Stimulated activated naive CD8-positive, alpha-beta T cell treated with anti-CD3 and anti-CD28 coated beads, Interleukin-15, amount 100 ng/mL, for 72 hours (primary cell): ENCODE measurements at regions not wholly inside any gene's neighbourhood (a gene's known extent, or its start where the extent isn't known, plus 50 kb on each side); places are given as distances from the start of the nearest gene placed in this dataset.

Source experiments
- ATAC-seq: fragments of 150-1000 bp; cut with Tn5 transposase; 2 replicates; pipeline ENCODE4 v1.10.0; 2021; ENCODE audit warnings: mild to moderate bottlenecking, moderate library complexity
- DNase-seq, 2 donors: peaks; one replicate each; pipeline ENCODE4 v3.0.0; 2021 to 2022
- H3K27ac Mint-ChIP-seq, 2 donors: one replicate each; pipeline ENCODE4 v1.8.0; 2022; ENCODE audit warnings: mild to moderate bottlenecking in 2 of 2, mixed read lengths in 2 of 2, moderate library complexity in 2 of 2
- H3K27me3 Mint-ChIP-seq: one replicate; pipeline ENCODE4 v1.8.0; 2022; ENCODE audit warnings: mixed read lengths
- H3K4me1 Mint-ChIP-seq: one replicate; pipeline ENCODE4 v1.8.0; 2022; ENCODE audit warnings: mild to moderate bottlenecking, mixed read lengths
- H3K4me3 Mint-ChIP-seq, 2 donors: one replicate each; pipeline ENCODE4 v1.8.0; 2022; ENCODE audit warnings: mild to moderate bottlenecking in 2 of 2, mixed read lengths in 2 of 2, moderate library complexity in 1 of 2
- H3K9me3 Mint-ChIP-seq, 2 donors: one replicate each; pipeline ENCODE4 v1.8.0; 2022; ENCODE audit warnings: mixed read lengths in 2 of 2

- Mint-ChIP-seq H3K4me1 (peaks cover 15% of the 10 kb centered on the region), H3K27ac (no peak overlapping the region), H3K27me3 (peaks cover 15% of the 10 kb centered on the region), H3K4me3 (no peak overlapping the region), H3K9me3 (peaks cover 0 to 3% of the 10 kb centered on the region in 2 donors)
- no peak for DNase-seq
- ATAC-seq = no peak
Observed at GRCh38 chr6:139577763-139578604, 203.5 kb upstream of the CITED2 start.

GRCh38 chr6:139577124-139577762 lies 202.8 kb upstream of the CITED2 start:
- Mint-ChIP-seq H3K4me3 (no peak overlapping the region), H3K27me3 (peaks cover 8% of the 10 kb centered on the region), H3K9me3 (peaks cover 0 to 3% of the 10 kb centered on the region in 2 donors), H3K4me1 (peaks cover 15% of the 10 kb centered on the region), H3K27ac (no peak overlapping the region)
- DNase-seq (no peak), ATAC-seq (no peak)

DNA sequence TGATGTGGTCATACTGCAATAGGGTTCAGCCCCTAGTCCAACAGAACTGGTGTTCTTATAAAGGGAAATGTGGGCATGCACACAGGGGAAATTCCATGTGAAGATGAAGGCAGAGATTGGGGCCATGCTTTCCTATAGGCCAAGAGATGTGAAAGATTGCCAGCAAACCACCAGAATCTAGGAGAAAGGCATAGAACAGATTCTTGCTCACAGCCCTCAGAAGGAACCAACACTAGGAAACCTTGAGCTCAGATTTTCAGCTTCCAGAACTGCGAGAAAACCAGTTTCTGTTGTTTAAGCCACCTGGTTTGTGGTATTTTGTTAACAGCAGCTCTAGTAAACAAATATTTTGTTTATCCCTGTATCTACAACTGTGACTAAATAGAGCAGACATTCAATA lies 197.6 kb upstream of the CITED2 start:
- H3K27me3 Mint-ChIP-seq = no peaks in the 10 kb centered on the region
- no peaks in the 10 kb centered on the region for H3K4me1 Mint-ChIP-seq
- no peak for ATAC-seq
- no peak for DNase-seq
- H3K27ac Mint-ChIP-seq = peak overlapping the region in 1 of 2 donors; percentile 52
- H3K9me3 Mint-ChIP-seq = peaks cover 0 to 3% of the 10 kb centered on the region in 2 donors
- no peak overlapping the region for H3K4me3 Mint-ChIP-seq

DNA sequence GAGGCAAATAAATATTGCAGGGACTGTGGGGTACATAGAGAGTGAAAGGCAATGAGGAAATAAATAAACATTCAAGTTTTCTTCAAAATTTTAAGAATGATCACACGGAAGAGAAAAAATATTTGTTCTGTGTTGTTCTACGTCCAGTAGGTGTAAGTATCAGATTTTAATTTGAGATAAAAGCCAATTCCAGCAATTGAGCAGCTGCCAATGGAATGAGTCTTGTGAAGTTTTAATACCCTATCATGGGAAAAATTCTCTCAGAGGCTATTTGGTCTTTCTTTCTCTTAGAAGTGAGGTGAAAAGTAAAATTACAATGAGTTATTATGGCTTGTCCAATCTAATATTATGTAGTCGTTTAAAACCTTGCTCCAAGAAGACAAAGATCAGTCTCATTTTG lies 195.7 kb upstream of the CITED2 start:
- no peak overlapping the region for H3K4me3 Mint-ChIP-seq

GRCh38 chr6:139569566-139569965 lies 195.1 kb upstream of the CITED2 start:
- DNase-seq = no peak
- no peak overlapping the region for H3K4me3 Mint-ChIP-seq
- peaks cover 0 to 3% of the 10 kb centered on the region in 2 donors for H3K9me3 Mint-ChIP-seq
- ATAC-seq = no peak
- no peak overlapping the region for H3K27ac Mint-ChIP-seq
- no peaks in the 10 kb centered on the region for H3K27me3 Mint-ChIP-seq
- no peaks in the 10 kb centered on the region for H3K4me1 Mint-ChIP-seq

More for the DNA sequence above, 195.7 kb upstream of the CITED2 start:
- ATAC-seq (no peak), DNase-seq (no peak)
- H3K9me3 Mint-ChIP-seq = peaks cover 0 to 3% of the 10 kb centered on the region in 2 donors
- no peak overlapping the region for H3K27ac Mint-ChIP-seq
- H3K4me1 Mint-ChIP-seq = no peaks in the 10 kb centered on the region
- H3K27me3 Mint-ChIP-seq = no peaks in the 10 kb centered on the region

DNA sequence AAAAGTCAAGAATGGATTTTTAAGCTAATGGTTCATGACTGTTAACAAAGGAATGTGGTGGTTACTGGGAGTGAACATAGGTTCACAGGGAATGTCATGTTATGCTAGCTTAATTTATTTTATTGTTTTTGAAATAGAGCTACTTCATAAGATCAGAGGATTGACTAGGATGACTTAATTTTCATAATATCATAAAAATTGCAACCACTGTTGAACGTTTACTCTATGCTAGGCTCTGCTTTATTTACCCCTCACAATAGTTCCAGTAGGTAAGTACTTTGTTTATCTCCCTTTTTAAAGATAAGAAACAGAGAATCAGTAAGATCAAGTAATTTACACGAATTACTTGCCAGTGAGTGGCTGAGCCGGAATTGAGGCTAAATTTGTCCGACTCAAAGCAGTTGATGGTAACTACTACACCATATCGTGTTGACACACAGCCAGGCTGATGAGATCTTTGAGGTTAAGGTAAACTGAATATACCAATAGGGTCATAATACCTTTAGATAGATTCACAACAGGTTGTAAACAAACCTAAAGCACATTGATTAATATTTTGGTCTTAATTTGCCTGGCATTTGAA lies 194.6 kb upstream of the CITED2 start:
- DNase-seq (no peak), ATAC-seq (no peak)
- Mint-ChIP-seq H3K4me1 (no peaks in the 10 kb centered on the region), H3K27ac (no peak overlapping the region), H3K27me3 (no peaks in the 10 kb centered on the region), H3K4me3 (no peak overlapping the region), H3K9me3 (peaks cover 0 to 2% of the 10 kb centered on the region in 2 donors)

DNA sequence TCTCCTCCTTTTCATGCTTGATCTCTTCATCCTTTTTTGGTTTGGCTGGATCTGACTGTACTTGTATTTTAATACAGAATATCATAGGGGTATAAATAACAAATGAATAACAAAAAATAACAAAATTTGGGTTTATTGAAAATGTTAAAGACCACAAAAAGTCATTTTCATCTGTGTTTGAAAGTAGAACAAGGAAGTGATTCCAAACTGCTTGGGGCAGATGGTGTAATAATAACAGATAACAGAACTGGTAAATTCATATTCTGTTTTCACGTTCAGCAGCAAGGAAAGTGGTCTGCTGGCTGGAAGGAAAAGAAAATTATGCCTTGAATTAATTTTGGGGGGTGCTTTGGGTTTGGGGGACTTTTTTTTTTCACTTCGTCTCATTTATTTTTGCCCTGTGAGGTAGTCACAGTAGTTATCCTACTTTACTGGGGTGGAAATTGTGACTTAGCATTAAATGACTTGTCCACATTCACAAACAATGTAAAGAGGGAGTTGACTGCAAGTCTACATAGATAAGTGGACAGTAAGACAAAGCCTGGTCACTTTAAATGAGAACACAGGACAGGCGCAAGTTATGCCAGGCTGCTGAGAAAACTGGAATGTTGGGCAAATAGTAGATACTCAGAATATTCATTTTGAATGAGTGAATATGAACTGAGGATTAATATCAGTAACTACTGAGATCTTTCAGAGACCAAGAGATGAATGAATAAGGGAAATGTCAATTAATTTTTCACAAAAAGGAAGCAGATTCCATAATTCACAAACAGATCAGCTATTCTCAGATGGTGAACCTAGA lies 193.9 kb upstream of the CITED2 start:
- Mint-ChIP-seq H3K27me3 (no peaks in the 10 kb centered on the region), H3K4me3 (no peak overlapping the region), H3K9me3 (no peaks in the 10 kb centered on the region), H3K4me1 (no peaks in the 10 kb centered on the region), H3K27ac (no peak overlapping the region)
- DNase-seq = no peak
- no peak for ATAC-seq

GRCh38 chr6:139567095-139567494 lies 192.6 kb upstream of the CITED2 start:
- no peaks in the 10 kb centered on the region for H3K4me1 Mint-ChIP-seq
- H3K27ac Mint-ChIP-seq = no peak overlapping the region
- no peak for DNase-seq
- no peaks in the 10 kb centered on the region for H3K9me3 Mint-ChIP-seq
- no peak overlapping the region for H3K4me3 Mint-ChIP-seq
- H3K27me3 Mint-ChIP-seq = no peaks in the 10 kb centered on the region
- ATAC-seq = no peak

- peak overlapping the region in 1 of 2 donors; percentile 9 for H3K27ac Mint-ChIP-seq
- H3K4me1 Mint-ChIP-seq = no peaks in the 10 kb centered on the region
- peaks cover 0 to 8% of the 10 kb centered on the region in 2 donors for H3K9me3 Mint-ChIP-seq
- ATAC-seq = no peak
- no peak for DNase-seq
- H3K27me3 Mint-ChIP-seq = no peaks in the 10 kb centered on the region
- no peak overlapping the region for H3K4me3 Mint-ChIP-seq
Observed at GRCh38 chr6:139565591-139565990, 191.1 kb upstream of the CITED2 start.

GRCh38 chr6:139557547-139557946 lies 183.1 kb upstream of the CITED2 start:
- no peak for DNase-seq
- ATAC-seq = no peak
- no peak overlapping the region for H3K27ac Mint-ChIP-seq
- no peak overlapping the region for H3K4me3 Mint-ChIP-seq
- no peaks in the 10 kb centered on the region for H3K4me1 Mint-ChIP-seq
- peaks cover 0 to 12% of the 10 kb centered on the region in 2 donors for H3K9me3 Mint-ChIP-seq
- H3K27me3 Mint-ChIP-seq = no peaks in the 10 kb centered on the region

- DNase-seq = no peak
- Mint-ChIP-seq H3K27me3 (peaks cover 4% of the 10 kb centered on the region), H3K4me3 (no peak overlapping the region), H3K9me3 (peaks cover 0 to 12% of the 10 kb centered on the region in 2 donors), H3K4me1 (no peaks in the 10 kb centered on the region), H3K27ac (no peak overlapping the region)
- ATAC-seq = no peak
Observed at GRCh38 chr6:139556532-139556931, 182.1 kb upstream of the CITED2 start.

DNA sequence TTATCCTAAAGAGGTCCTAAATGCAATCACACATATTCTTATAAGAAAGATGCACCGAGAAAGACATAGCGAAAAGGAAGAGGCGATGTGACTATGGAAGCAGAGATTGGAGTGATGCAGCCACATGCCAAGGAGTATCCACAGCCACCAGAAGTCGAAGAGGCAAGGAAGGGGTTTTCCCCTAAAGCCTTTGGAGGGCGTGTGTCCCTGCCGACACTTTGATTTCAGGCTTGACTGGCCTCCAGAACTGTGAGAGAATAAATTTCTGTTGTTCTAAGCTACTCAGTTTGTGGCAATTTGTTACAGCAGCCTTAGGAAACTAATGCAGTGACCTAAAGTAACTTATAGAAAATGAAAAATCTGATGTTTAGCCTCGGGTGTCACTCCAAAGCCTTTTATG lies 179.5 kb upstream of the CITED2 start:
- no peak overlapping the region for H3K27ac Mint-ChIP-seq
- no peak for DNase-seq
- H3K9me3 Mint-ChIP-seq = no peaks in the 10 kb centered on the region
- H3K4me1 Mint-ChIP-seq = no peaks in the 10 kb centered on the region
- H3K4me3 Mint-ChIP-seq = no peak overlapping the region
- peaks cover 8% of the 10 kb centered on the region for H3K27me3 Mint-ChIP-seq
- ATAC-seq = no peak

DNA sequence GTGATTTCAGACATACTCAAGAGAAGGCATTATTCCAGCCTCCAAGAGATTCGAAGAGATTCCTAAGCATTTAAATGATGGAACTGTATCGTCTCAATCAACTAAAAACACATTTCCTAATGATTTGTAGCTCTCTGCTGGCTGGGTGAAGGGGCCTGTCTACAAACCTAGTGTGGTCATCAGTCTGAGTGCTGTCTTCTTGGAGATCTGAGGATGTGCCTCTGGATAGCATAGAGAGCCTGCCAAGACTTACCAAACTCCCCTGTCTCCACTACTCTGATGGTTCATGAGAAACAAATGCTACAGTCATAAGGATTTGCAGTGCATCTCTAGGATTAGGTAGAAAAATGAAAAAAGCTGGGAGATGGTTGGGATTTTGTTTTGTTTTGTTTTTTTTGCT lies 176.9 kb upstream of the CITED2 start:
- Mint-ChIP-seq H3K27ac (no peak overlapping the region), H3K27me3 (peaks cover 8% of the 10 kb centered on the region), H3K9me3 (no peaks in the 10 kb centered on the region), H3K4me3 (no peak overlapping the region), H3K4me1 (no peaks in the 10 kb centered on the region)
- ATAC-seq (no peak), DNase-seq (no peak)

DNA sequence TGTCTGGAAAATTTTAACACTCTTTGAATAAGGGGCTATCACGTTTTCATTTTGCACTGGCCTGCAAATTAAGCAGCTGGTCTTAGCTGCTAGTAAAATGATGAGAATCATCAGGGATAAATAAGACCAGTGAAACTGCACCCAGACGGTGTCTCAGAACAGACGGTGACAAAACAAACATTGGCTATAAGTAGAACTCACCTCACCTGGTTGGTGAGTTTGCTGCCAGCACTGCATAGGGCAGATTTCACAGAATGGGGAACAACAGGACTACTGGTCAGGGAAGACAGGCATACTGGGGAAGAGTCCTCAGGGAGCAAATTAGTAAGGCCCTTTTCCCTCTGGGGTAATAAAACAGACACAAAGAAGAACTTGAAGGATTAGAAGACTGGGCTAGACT lies 175.9 kb upstream of the CITED2 start:
- H3K4me1 Mint-ChIP-seq = no peaks in the 10 kb centered on the region
- no peak overlapping the region for H3K27ac Mint-ChIP-seq
- no peak overlapping the region for H3K4me3 Mint-ChIP-seq
- ATAC-seq = no peak
- H3K9me3 Mint-ChIP-seq = no peaks in the 10 kb centered on the region
- H3K27me3 Mint-ChIP-seq = peaks cover 8% of the 10 kb centered on the region
- DNase-seq = no peak

- H3K4me3 Mint-ChIP-seq = no peak overlapping the region
- ATAC-seq = no peak
- H3K9me3 Mint-ChIP-seq = no peaks in the 10 kb centered on the region
- H3K27ac Mint-ChIP-seq = no peak overlapping the region
- H3K27me3 Mint-ChIP-seq = peaks cover 8% of the 10 kb centered on the region
- no peak for DNase-seq
- no peaks in the 10 kb centered on the region for H3K4me1 Mint-ChIP-seq
Observed at GRCh38 chr6:139549561-139550070, 175.2 kb upstream of the CITED2 start.
